Upper lobe of right lung (tissue), 1 donor: ENCODE measurements at regions not wholly inside any gene's neighbourhood (a gene's known extent, or its start where the extent isn't known, plus 50 kb on each side); places are given as distances from the start of the nearest gene placed in this dataset.

Experiments used
- ATAC-seq: fragments of 200-7000 bp; cut with Tn5 transposase; one replicate; pipeline ENCODE4 v1.9.1; 2020; ENCODE audit warnings: mild to moderate bottlenecking, moderate library complexity
- DNase-seq: peaks from one replicate; pipeline ENCODE4 v3.0.0-alpha.2; 2020
- H3K27ac ChIP-seq: fragments of 200-600 bp; one replicate; pipeline ENCODE4 v1.8.0; 2022
- H3K27me3 ChIP-seq: fragments of 200-600 bp; one replicate; pipeline ENCODE4 v1.8.0; 2022; ENCODE audit warnings: mild to moderate bottlenecking
- H3K36me3 ChIP-seq: fragments of 200-600 bp; one replicate; pipeline ENCODE4 v1.8.0; 2022
- H3K4me1 ChIP-seq: fragments of 200-600 bp; one replicate; pipeline ENCODE4 v1.8.0; 2022
- H3K4me3 ChIP-seq: fragments of 200-600 bp; one replicate; pipeline ENCODE4 v1.8.0; 2022; ENCODE audit warnings: mild to moderate bottlenecking
- H3K9me3 ChIP-seq: fragments of 200-600 bp; one replicate; pipeline ENCODE4 v1.8.0; 2022
- CTCF ChIP-seq: fragments of 200-600 bp; IDR thresholded peaks from one replicate; pipeline ENCODE4 v1.8.0; 2022; ENCODE audit warnings: antibody characterized with exemption
- intact Hi-C: fragments of 100-400 bp; cut with DNase I; formaldehyde crosslinking; loops from one replicate; pipeline ENCODE4 v1.11.0; 2022
- donor health status: DM: no; HTN: yes; CAD: no; lungs with severe emphysema.

DNA sequence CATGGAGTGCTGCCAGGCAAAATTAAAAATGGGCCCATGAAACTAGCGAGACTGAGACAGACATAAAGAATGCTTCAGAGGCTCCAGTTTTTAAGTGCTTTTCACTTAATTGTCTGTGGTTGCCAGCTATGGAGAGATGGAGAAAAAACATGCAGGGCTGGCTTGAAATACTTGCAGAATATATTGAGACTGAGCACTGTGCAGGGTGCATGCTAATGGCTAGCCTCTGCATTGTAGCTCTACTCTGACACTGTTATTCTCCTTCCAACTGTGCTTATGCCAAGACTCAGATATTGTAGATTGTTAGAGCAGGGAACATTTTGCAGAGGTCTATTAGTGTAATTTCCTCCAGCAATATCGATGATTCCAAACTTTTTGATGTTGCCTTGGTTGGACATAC, 735.0 kb downstream of the PDCD6IP start:
- H3K36me3 ChIP-seq: no peaks in the 10 kb centered on the region
- H3K4me1 ChIP-seq: no peaks in the 10 kb centered on the region
- no peak for DNase-seq
- H3K27ac ChIP-seq: no peak overlapping the region
- intact Hi-C loops: no loop called here
- H3K9me3 ChIP-seq: no peaks in the 10 kb centered on the region
- ATAC-seq: no peak
- H3K27me3 ChIP-seq: no peaks in the 10 kb centered on the region
- TF ChIP-seq CTCF: no peak
- H3K4me3 ChIP-seq: no peak overlapping the region

GRCh38 chr3:34534013-34534412, 735.6 kb downstream of the PDCD6IP start:
- DNase-seq (no peak), ATAC-seq (no peak)
- Histone ChIP-seq H3K27ac (no peak overlapping the region), H3K9me3 (no peaks in the 10 kb centered on the region), H3K4me1 (no peaks in the 10 kb centered on the region), H3K36me3 (no peaks in the 10 kb centered on the region), H3K27me3 (no peaks in the 10 kb centered on the region), H3K4me3 (no peak overlapping the region)
- TF ChIP-seq CTCF: no peak
- intact Hi-C loops: no loop called here

- Histone ChIP-seq H3K9me3 (no peaks in the 10 kb centered on the region), H3K36me3 (no peaks in the 10 kb centered on the region), H3K4me1 (no peaks in the 10 kb centered on the region), H3K4me3 (no peak overlapping the region), H3K27ac (no peak overlapping the region), H3K27me3 (no peaks in the 10 kb centered on the region)
- intact Hi-C loops: no loop called here
- no peak for TF ChIP-seq CTCF
- no peak for DNase-seq
- no peak for ATAC-seq
These were observed 745.7 kb downstream of the PDCD6IP start for GRCh38 chr3:34544136-34544535.

GRCh38 chr3:34547297-34547920, 749.0 kb downstream of the PDCD6IP start:
- DNase-seq (no peak), ATAC-seq (no peak)
- Histone ChIP-seq H3K4me1 (no peaks in the 10 kb centered on the region), H3K4me3 (no peak overlapping the region), H3K9me3 (no peaks in the 10 kb centered on the region), H3K27ac (no peak overlapping the region), H3K27me3 (no peaks in the 10 kb centered on the region), H3K36me3 (no peaks in the 10 kb centered on the region)
- intact Hi-C loops: no loop called here
- no peak for TF ChIP-seq CTCF

GRCh38 chr3:34567266-34567665, 768.8 kb downstream of the PDCD6IP start:
- H3K36me3 ChIP-seq: no peaks in the 10 kb centered on the region
- H3K9me3 ChIP-seq: no peaks in the 10 kb centered on the region
- H3K27me3 ChIP-seq: no peaks in the 10 kb centered on the region
- DNase-seq: no peak
- no peak for ATAC-seq
- intact Hi-C loops: no loop called here
- TF ChIP-seq CTCF: no peak
- H3K4me1 ChIP-seq: no peaks in the 10 kb centered on the region
- no peak overlapping the region for H3K4me3 ChIP-seq
- no peak overlapping the region for H3K27ac ChIP-seq

- DNase-seq: no peak
- H3K27me3 ChIP-seq: no peaks in the 10 kb centered on the region
- H3K4me1 ChIP-seq: no peaks in the 10 kb centered on the region
- no peak for TF ChIP-seq CTCF
- ATAC-seq: no peak
- intact Hi-C loops: no loop called here
- no peaks in the 10 kb centered on the region for H3K9me3 ChIP-seq
- no peaks in the 10 kb centered on the region for H3K36me3 ChIP-seq
- no peak overlapping the region for H3K4me3 ChIP-seq
- no peak overlapping the region for H3K27ac ChIP-seq
These were observed 770.3 kb downstream of the PDCD6IP start for GRCh38 chr3:34568766-34569165.
